ENCODE measurements at regions not wholly inside any gene's neighbourhood (a gene's known extent, or its start where the extent isn't known, plus 50 kb on each side); places are given as distances from the start of the nearest gene placed in this dataset.

- TF ChIP-seq CTCF (IDR thresholded peaks at IDR 0.05) (no peak), POLR2AphosphoS5 (IDR thresholded peaks at IDR 0.05) (peak in 1 of 2 donors; percentile 21)
Observed at GRCh38 chr5:56412601-56413379, 179.7 kb upstream of the ANKRD55 start.

Data from upper lobe of left lung (tissue), 4 donors.